ENCODE measurements at regions not wholly inside any gene's neighbourhood (a gene's known extent, or its start where the extent isn't known, plus 50 kb on each side); places are given as distances from the start of the nearest gene placed in this dataset.
"Not testable (repeated sequence)": the region's sequence is repeated elsewhere in the genome, so short reads cannot be mapped to it uniquely, and the experiment has no call there.

DNA sequence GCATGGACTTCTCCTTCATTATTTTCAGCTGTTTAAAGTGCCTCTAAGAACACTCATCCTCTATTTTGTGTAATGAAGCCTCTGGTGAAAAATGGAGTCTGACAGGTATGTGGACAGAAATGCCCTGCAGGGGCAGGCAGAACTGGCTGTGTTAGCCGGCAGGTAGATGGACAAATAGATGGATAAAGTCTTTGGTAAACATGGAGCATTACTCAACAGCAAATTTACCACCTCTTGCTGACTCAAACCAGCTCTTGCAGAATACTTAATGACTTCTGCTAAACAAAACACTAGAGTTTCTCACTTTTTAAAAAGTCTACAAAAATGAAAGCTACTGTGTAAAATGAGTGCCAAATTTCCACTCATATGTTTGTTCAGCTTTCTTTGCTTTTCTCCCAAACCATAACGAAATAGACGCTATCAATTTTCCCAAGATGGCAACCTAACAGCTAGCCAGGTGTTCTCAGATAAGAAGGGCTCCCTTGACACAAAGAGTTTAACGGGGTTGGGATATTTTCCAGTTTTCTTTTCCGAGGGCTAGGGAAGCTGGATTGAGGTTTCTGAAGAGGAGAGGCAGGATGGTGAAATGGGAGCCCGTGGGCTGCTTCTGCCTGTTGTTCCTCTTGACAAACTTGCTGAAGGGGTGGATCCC lies 71.9 kb upstream of the HABP2 start:
- FAIRE-seq (no peak), DNase-seq (ENCODE audit: insufficient read length) (no peak)
- TF ChIP-seq POLR2A (IDR thresholded peaks at IDR 0.05; ENCODE audit: low read depth, low read length): no peak
- TF ChIP-seq POLR2AphosphoS5 (IDR thresholded peaks at IDR 0.05; ENCODE audit: low read depth, low read length): no peak
- no peak for TF ChIP-seq TAF1 (IDR thresholded peaks at IDR 0.05; ENCODE audit: borderline replicate concordance, low read depth, low read length)

DNA sequence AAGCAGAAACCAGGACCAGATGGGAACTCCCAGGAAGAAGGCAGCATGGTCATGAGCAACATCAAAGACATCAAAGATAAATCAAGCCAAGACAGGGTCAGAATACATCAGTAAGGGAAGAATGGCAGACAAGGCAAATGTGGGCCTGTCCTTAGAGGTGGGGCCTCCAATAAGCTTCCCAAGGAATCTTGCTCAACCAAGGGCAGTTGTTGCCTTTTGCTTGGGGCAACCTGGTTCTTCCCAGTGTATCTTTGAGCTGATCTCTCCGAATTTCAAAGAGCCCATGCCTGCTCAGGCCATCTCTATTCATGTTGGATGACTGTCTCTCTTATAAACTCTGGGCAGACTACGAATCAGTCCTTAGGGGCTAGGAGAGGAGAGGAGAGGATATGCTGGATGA lies 68.4 kb upstream of the HABP2 start:
- no peak for FAIRE-seq
- DNase-seq (ENCODE audit: insufficient read length): no peak
- TF ChIP-seq TAF1 (IDR thresholded peaks at IDR 0.05; ENCODE audit: borderline replicate concordance, low read depth, low read length) (no peak), POLR2A (IDR thresholded peaks at IDR 0.05; ENCODE audit: low read depth, low read length) (no peak), POLR2AphosphoS5 (IDR thresholded peaks at IDR 0.05; ENCODE audit: low read depth, low read length) (no peak)

DNA sequence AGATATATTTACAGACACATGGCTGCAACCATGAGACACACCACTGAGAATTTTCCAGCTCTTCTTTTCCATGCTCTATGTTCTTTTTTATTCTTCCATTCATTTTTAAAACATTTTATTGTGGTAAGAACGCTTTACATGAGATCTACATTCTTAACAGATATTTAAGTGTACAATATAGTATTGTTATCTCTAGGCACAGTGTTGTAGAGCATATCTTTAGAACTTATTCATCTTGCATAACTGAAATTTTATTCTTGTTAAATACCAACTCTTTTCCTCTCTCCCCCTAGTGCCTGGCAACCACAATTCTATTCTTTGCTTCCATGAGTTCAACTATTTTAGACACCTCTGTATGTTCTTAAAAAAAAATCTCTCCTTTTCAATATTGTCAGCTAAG lies 67.1 kb upstream of the HABP2 start:
- no peak for FAIRE-seq

DNA sequence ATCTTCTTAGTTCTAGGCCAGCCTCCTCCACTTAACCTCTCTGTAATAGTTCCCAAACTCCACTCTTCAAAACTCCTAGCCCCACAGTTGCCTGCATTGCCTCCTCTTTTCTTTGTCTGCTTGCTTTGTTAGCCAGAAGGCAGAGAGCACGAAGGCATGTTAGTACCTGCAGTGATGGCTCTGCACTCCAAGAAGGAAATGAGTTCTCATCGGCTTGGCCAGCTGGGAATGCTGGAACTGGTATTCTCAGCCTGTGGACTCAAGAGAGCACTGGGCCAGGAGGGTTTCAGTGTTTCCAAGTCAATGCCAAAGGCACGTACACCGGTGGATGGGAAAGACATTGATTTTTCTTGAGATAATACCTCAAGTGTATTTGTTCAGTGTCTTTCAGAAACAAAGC lies 66.3 kb upstream of the HABP2 start:
- FAIRE-seq (no peak), DNase-seq (ENCODE audit: insufficient read length) (no peak)
- TF ChIP-seq POLR2AphosphoS5 (IDR thresholded peaks at IDR 0.05; ENCODE audit: low read depth, low read length) (no peak), POLR2A (IDR thresholded peaks at IDR 0.05; ENCODE audit: low read depth, low read length) (no peak), TAF1 (IDR thresholded peaks at IDR 0.05; ENCODE audit: borderline replicate concordance, low read depth, low read length) (no peak)

More for the DNA sequence above, 67.1 kb upstream of the HABP2 start:
- TF ChIP-seq POLR2A (IDR thresholded peaks at IDR 0.05; ENCODE audit: low read depth, low read length) (no peak), TAF1 (IDR thresholded peaks at IDR 0.05; ENCODE audit: borderline replicate concordance, low read depth, low read length) (no peak), POLR2AphosphoS5 (IDR thresholded peaks at IDR 0.05; ENCODE audit: low read depth, low read length) (no peak)
- DNase-seq (ENCODE audit: insufficient read length): no peak

- no peak for DNase-seq (ENCODE audit: insufficient read length)
- TF ChIP-seq POLR2A (IDR thresholded peaks at IDR 0.05; ENCODE audit: low read depth, low read length) (no peak), TAF1 (IDR thresholded peaks at IDR 0.05; ENCODE audit: borderline replicate concordance, low read depth, low read length) (no peak), POLR2AphosphoS5 (IDR thresholded peaks at IDR 0.05; ENCODE audit: low read depth, low read length) (no peak)
- FAIRE-seq: no peak
These were observed 65.7 kb upstream of the HABP2 start for GRCh38 chr10:113487154-113487553.

DNA sequence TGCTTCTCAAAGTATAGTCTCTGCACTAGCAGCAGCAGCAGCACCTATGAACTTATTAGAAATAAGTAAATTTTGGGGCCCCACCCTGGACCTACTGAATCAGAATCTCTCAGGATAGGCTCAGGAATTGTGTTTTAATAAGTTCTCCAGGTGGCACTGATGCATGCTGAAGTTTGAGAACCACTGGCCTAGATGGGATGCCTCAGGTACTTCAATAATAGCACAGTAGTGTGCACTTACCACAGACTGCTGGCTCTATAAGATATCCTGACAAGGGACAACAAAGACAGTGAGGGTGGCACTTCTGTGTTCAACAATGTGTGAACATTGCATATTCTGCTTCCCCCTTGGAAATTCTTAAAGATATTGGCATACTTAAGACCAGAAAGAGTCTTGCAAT lies 64.7 kb upstream of the HABP2 start:
- no peak for TF ChIP-seq TAF1 (IDR thresholded peaks at IDR 0.05; ENCODE audit: borderline replicate concordance, low read depth, low read length)
- no peak for TF ChIP-seq POLR2A (IDR thresholded peaks at IDR 0.05; ENCODE audit: low read depth, low read length)
- no peak for TF ChIP-seq POLR2AphosphoS5 (IDR thresholded peaks at IDR 0.05; ENCODE audit: low read depth, low read length)

DNA sequence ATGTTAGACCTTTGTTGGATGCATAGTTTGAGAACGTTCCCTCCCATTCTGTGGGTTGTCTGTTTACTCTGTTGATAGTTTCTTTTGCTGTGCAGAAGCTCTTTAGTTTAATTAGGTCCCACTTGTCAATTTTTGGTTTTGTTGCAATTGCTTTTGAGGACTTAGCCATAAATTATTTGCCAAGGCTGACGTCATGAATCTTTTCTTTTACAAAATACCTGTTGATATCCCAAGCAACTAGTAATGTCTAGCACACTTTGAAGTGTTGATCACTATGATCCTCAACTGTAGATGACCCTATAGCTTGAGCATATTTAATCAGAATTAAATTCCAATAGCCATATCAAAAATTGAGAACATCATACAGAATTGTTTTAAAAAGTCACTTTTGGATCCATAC lies 63.3 kb upstream of the HABP2 start:
- FAIRE-seq; DNase-seq (ENCODE audit: insufficient read length): not testable (repeated sequence)

More for the DNA sequence above, 64.7 kb upstream of the HABP2 start:
- FAIRE-seq: no peak
- no peak for DNase-seq (ENCODE audit: insufficient read length)

GRCh38 chr10:113491967-113492565 lies 60.8 kb upstream of the HABP2 start:
- TF ChIP-seq POLR2AphosphoS5 (IDR thresholded peaks at IDR 0.05; ENCODE audit: low read depth, low read length) (no peak), TAF1 (IDR thresholded peaks at IDR 0.05; ENCODE audit: borderline replicate concordance, low read depth, low read length) (no peak), POLR2A (IDR thresholded peaks at IDR 0.05; ENCODE audit: low read depth, low read length) (no peak)
- no peak for DNase-seq (ENCODE audit: insufficient read length)
- no peak for FAIRE-seq

DNA sequence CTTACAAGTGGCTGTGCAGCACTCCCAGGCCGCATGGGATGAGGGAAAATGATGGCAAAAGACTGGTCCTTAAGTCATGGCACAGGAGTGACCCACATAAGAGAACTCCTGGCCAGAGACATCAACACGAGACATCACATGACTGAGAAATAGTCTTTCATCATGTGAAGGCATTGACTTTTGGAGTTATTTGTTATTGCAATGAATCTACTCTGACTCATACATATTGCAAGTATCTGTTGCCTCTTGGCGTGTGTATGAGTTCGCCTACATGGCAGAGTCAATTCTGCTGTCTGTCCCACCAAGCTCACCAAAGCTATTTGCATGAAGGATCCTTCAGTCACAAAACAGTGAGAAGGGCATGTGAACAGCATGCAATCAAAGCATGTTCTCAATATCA lies 59.7 kb upstream of the HABP2 start:
- no peak for DNase-seq (ENCODE audit: insufficient read length)
- no peak for FAIRE-seq
- TF ChIP-seq POLR2A (IDR thresholded peaks at IDR 0.05; ENCODE audit: low read depth, low read length) (no peak), POLR2AphosphoS5 (IDR thresholded peaks at IDR 0.05; ENCODE audit: low read depth, low read length) (no peak), TAF1 (IDR thresholded peaks at IDR 0.05; ENCODE audit: borderline replicate concordance, low read depth, low read length) (no peak)

DNA sequence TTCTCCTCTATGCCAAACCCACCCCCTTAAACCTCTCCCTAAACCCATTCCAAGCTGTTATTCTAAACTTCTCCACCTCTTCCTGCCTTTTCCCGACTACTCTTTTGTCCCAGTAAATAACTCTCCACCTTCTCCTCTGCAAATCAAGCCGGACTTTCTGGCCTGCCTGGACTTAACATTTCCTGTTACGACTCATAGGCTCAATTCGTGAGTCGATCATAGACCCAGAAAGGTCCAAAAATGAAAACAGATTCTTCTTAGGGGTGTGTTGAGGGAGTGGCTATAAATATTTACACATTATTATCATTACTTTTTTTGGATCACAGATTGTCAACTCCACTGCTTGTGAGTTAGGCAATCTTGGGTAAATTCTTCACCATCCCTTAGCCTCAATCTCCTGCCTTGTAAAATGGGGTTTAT lies 59.0 kb upstream of the HABP2 start:
- FAIRE-seq: no peak
- TF ChIP-seq POLR2A (IDR thresholded peaks at IDR 0.05; ENCODE audit: low read depth, low read length) (no peak), POLR2AphosphoS5 (IDR thresholded peaks at IDR 0.05; ENCODE audit: low read depth, low read length) (no peak), TAF1 (IDR thresholded peaks at IDR 0.05; ENCODE audit: borderline replicate concordance, low read depth, low read length) (no peak)
- no peak for DNase-seq (ENCODE audit: insufficient read length)

- no peak for FAIRE-seq
- TF ChIP-seq TAF1 (IDR thresholded peaks at IDR 0.05; ENCODE audit: borderline replicate concordance, low read depth, low read length) (no peak), POLR2AphosphoS5 (IDR thresholded peaks at IDR 0.05; ENCODE audit: low read depth, low read length) (no peak), POLR2A (IDR thresholded peaks at IDR 0.05; ENCODE audit: low read depth, low read length) (no peak)
These were observed 58.1 kb upstream of the HABP2 start for GRCh38 chr10:113494761-113495160.

DNA sequence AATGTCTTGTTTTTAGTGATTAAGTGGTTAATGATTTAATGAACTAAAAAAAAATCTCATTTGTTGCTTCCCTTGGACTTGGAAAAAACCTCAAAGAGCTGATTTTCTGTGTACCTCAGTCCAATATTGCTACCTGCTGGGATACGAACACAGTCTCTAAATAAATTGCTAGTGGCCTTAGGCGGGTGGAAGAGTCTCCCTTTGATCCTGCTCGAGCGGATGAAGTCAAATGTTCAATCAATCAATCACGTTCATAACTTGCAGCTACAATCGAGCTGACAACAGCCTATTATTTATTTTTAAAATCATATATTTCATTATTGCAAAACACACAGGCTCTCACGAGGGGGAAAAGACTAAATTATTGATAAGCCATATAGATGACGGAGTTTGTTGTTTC lies 57.3 kb upstream of the HABP2 start:
- FAIRE-seq (no peak), DNase-seq (ENCODE audit: insufficient read length) (no peak)
- TF ChIP-seq POLR2A (IDR thresholded peaks at IDR 0.05; ENCODE audit: low read depth, low read length) (no peak), POLR2AphosphoS5 (IDR thresholded peaks at IDR 0.05; ENCODE audit: low read depth, low read length) (no peak), TAF1 (IDR thresholded peaks at IDR 0.05; ENCODE audit: borderline replicate concordance, low read depth, low read length) (no peak)

More at GRCh38 chr10:113494761-113495160, 58.1 kb upstream of the HABP2 start:
- no peak for DNase-seq (ENCODE audit: insufficient read length)

Measured in GM12892 (cell line).